HT1080 (cell line): ENCODE measurements at regions not wholly inside any gene's neighbourhood (a gene's known extent, or its start where the extent isn't known, plus 50 kb on each side); places are given as distances from the start of the nearest gene placed in this dataset.
"Not testable (repeated sequence)": the region's sequence is repeated elsewhere in the genome, so short reads cannot be mapped to it uniquely, and the experiment has no call there.

Source experiments
- DNase-seq: peaks from one replicate; pipeline ENCODE4 v3.0.0-alpha.2; 2015; ENCODE audit warnings: low read depth

DNA sequence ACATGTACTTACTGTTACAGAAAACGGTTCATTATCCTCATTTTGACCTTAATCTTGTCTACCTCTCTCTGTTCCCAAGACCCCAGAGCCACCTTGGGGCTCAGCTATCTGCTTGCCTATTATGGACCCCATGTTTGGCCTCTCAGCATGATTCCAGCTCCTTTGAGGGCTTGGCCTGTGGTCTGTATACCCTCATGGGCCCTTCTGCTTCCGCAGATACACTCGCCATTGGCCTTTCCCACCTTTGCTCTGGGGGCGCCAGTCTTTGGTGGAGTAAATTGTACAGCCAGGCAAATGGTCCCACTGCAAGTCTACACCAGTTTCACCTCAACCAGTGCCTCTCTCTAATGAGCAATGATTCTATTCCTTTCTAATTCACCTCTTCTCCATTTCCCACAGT is 109.2 kb upstream of the ZNF746 start:
- no peak for DNase-seq

DNA sequence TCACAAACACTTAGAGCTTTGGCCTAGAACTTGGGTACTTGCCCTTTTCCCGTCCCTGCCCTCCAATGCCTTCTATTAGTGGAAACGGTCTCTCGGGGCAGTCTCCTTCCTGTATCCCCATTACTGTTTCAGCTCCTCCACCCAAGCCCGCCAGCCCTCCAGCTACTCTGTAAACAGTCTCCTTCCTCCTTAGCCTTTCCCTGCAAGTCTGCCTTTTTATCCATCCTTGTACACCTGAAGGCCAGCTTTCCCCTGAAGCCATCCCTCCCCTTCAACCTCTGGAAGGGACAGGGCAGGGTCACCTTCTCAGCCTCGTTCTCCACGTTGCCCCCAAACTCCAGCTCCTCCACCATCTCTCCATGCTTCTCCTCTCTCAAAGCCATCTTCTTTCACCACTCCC is 108.1 kb upstream of the ZNF746 start:
- DNase-seq = no peak

DNA sequence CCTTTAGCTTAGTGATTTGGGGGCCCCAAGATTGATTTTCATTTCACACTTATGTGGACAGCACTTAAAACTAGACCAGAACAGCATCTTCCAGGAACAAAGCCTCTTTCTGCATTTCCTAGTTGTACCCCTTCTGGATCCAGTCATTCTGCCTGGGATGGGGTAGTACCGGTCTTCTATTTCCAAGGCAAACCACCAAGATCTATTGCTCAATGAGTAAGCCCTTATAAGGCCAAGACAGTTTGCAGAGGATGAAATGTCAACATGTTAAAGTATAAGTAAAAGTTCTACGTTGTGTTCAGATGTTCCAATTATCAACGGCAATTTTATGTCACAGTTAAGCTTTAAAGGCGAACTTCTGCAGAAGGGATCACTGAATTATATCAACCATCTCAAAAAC is 106.9 kb upstream of the ZNF746 start:
- DNase-seq = no peak

DNA sequence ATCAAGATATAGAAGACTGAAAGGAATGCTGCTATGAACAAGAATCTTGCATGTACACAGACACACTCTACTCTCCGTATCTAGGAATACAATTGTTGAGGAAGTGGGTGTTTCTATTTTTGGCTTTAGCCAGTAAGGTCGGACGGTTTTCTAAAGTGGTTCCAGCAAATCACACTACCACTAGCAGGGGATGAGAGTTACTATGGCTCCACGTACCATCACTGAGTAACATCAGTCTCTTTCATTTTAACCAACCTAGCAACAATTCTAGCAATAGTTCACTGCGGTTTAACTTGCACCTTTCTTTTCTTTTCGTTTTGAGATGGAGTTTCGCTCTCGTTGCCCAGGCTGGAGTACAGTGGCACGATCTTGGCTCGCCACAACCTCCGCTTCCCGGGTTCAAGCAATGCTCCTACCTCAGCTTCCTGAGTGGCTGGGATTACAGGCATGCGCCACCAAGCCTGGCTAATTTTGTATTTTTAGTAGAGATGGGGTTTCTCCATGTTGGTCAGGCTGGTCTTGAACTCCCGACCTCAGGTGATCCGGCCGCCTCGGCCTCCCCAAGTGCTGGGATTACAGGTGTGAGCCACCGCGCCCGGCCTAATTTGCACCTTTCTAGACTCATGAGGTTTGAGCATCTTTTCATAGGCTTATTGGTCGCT is 103.2 kb upstream of the ZNF746 start:
- not testable (repeated sequence) for DNase-seq

DNA sequence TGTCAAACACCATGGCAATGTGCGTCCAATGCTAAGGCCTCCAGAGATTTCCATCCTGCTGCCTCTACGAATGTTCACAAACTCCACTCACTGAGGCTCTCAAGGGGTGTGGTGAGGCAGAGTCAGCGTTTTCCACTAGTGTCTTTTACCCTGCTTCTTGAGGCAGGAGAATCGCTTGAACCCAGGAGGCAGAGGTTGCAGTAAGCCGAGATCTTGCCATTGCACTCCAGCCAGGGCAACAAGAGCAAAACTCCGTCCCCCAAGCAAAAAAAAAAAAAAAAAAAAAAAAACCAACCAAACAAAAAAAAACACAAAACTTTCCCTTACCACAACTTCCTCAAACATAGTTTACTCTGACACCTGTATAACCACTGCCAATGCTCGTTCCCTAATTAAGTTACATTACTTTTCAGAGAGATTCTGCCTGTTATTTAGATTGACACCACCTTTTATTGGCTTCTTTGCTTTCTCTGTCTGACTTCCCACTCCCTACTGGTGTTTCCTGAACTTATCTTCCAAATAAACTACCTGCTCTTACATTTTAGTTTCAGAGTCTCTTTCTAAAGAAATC is 102.1 kb upstream of the ZNF746 start:
- no peak for DNase-seq

DNA sequence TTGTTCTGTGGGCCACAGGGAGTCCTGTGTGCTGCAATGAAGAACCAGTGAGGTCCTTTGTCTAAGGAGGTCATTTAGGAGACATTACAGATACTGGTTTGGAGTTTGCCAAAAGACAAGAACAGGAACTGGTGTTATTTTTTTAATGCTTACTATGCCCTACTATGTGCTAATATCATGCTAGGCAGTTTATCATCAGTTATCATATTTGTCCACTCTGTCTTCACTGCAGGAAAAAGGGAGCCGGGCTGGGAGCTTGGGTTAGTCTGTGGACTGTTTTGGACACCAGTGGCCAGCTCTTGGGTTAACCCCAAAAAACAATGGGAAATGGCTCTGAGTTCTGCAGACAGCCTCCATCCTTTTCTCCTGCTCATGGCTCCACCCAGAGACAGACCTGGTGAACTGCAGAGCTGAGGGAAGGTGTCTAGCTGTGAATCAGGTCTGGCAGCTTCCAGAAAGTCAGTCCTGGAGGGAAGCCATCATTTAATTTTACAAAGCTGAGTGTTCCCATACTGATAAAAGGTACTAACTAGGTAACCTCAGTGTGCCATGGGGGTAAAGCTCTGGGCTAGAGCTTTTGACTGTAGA is 101.2 kb upstream of the ZNF746 start:
- peak; percentile 36 for DNase-seq

DNA sequence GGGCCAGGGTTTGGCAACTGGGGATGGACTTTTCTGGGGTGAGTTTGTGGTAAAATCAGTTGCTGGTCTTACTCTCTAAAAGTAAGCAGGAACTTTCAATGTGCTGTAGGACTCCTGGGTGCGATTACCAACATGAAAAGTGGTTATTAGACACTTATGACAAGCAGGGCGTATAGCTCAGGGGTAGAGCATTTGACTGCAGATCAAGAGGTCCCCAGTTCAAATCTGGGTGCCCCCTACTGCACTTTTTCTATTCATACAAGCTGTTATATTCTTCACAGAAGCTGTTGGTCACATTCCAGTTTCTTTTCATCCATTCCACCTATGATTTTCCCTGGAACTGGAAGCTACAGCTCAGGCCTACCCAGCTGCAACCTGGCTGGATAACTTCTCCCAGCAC is 100.2 kb upstream of the ZNF746 start:
- DNase-seq = not testable (repeated sequence)

DNA sequence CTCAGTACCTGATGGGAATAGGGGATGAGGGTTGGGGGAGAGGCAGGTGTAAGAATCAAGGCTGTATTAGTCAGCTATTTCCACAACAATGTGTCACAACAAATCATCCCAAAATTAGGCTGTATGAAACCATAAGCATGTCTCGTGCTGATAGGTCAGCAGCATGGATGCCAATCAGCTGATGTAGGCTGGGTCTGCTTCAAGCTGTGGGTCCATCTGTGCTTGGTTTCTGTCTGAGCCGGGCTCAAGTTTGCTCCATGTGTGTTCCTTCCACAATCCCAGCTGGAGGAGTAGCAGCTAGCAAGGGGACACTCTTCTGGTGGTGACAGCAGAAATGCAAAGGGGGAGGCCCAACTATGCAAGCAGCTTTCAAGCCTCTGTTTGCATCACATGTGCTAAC is 97.9 kb upstream of the ZNF746 start:
- DNase-seq = no peak

DNA sequence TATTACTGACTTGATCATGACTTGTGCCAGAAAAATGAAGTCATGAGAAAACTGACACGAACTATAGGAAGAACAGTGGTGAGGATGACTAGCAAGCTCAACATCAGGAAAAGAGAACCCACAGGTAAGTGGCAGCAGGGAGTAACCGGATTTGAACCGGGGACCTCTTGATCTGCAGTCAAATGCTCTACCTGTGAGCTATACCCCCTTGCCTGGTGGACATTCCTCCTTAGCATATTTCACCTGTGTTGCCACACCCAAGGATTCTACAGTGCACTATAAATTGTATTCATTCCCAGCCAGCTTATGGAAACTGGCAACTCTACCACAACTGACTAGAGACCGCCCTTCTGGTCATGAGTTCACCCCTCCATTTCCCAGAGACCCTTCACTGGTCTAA is 97.5 kb upstream of the ZNF746 start:
- no peak for DNase-seq

DNA sequence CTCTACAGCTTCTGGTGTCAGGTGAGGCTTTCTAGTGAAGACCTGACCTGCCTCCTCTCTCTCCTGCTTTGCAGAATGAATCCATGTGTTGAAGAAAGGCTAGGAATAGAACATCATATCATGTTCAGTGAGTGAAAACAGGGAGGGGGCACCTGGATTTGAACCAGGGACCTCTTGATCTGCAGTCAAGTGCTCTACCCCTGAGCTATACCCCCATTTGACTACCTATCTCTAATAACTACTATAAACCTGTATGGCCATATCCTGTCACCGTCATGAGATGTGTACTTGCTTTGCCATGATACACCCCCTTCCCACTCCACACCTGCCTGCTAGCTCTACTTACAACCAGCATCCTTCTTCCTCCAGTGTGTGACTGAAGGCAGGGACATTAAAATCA is 91.3 kb upstream of the ZNF746 start:
- DNase-seq = no peak

DNA sequence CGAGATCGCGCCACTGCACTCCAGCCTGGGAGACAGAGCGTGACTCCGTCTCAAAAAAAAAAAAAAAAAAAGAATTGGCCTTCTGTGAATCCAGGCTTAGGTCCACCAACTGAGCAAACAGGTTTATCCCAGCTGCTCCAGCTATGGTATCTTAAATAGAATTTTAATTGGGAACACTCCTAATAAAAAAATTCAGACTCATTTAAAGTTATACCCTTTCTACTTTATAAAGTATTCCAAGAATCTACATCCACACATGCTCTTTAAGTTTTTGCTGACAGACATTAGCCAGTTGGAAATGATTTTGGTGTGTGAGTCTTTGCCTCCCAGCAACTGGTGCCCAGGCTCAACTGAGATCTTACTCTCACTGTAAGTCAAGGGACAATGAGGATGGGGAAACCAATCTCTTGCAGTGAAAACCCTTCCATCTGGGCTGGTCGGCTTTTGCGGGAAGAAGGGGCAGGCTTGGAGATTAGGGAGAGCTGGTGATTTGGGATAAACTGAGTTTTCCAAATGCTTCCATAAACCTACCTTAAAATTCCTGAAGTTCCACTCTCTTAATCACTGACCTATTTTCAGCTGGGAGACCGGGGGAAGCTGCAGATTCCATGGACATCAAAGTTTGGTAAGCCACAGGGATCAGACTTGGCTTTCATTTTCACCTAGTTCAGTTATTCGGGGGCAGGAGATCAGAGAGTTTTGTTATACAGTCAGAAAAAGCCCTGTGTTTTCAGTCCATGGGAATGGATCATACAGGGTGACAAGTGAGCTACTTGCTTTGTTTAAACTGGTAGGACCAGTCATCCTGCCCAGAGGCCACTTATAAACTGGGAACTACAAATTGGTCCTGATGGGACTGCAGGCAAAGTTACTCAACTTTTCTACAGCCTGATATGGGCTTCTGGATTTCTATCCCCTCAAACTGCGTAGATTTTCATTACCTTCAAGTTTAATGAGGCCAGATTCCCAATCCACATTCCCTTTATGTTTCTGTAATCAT is 89.3 kb upstream of the ZNF746 start:
- no peak for DNase-seq

DNA sequence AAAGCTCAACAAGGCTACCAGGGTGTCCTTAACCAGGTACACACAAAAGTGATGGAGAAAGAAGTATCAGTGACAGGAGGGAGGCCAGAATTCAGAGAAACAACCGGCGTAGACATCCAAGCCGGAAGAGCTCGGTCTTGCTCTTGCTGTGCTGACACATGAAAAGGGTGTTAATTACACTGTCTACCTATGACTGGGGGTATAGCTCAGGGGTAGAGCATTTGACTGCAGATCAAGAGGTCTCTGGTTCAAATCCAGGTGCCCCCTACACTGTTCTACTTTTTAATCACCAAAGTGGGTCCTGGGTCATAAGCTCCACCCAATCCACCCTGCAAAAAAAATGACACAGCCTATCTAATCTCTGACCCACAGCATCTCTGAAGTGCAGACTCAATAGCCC is 86.9 kb upstream of the ZNF746 start:
- DNase-seq = no peak

DNA sequence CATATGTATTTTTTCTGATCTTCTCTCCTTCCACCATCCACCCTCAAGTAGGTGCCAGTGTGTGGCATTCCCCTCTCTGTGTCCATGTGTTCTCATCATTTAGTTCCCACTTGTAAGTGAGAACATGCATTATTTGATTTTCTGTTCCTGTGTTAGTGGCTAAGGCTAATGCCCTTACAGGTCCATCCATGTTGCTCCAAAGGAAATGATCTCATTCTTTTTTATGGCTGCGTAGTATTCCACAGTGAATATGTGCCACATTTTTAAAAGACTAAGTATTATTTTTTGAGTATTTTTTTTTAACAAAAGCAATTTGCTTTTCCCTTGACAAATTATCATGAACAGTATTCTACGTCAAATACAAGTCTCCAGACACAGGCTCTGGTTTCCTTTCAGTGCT is 86.4 kb upstream of the ZNF746 start:
- DNase-seq = no peak

DNA sequence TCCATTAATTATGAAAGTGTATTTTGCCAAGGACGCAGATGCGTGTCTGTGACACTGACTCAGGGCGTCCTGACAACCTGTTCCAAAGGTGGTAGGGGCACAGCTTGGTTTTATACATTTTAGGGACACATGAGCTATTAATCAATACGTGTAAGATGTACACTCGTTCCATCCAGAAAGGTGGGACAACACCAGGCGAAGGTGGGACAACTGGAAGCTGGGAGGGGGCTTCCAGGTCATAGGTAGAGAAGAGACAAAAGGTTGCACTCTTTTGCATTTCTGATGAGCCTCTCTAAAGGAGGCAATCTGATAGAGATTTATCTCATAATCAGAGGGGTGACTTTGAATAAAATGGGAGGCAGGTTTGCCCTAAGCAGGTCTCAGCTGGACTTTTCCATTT is 82.7 kb upstream of the ZNF746 start:
- DNase-seq = no peak

DNA sequence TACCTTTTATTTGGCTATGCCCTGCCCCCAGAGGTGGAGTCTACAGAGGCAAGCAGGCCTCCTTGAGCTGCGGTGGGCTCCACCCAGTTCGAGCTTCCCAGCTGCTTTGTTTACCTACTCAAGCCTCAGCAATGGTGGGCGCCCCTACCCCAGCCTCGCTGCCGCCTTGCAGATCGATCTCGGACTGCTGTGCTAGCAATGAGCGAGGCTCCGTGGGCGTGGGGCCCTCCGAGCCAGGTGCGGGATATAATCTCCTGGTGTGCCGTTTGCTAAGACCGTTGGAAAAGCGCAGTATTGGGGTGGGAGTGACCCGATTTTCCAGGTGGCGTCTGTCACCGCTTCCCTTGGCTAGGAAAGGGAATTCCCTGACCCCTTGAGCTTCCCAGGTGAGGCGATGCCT is 81.8 kb upstream of the ZNF746 start:
- not testable (repeated sequence) for DNase-seq

DNA sequence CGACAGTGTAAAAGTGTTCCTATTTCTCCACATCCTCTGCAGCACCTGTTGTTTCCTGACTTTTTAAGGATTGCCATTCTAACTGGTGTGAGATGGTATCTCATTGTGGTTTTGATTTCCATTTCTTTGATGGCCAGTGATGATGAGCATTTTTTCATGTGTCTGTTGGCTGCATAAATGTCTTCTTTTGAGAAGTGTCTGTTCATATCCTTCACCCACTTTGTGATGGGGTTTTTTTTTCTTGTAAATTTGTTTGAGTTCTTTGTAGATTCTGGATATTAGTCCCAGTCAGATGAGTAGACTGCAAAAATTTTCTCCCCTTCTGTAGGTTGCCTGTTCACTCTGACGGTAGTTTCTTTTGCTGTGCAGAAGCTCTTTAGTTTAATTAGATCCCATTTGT is 76.8 kb upstream of the ZNF746 start:
- not testable (repeated sequence) for DNase-seq

DNA sequence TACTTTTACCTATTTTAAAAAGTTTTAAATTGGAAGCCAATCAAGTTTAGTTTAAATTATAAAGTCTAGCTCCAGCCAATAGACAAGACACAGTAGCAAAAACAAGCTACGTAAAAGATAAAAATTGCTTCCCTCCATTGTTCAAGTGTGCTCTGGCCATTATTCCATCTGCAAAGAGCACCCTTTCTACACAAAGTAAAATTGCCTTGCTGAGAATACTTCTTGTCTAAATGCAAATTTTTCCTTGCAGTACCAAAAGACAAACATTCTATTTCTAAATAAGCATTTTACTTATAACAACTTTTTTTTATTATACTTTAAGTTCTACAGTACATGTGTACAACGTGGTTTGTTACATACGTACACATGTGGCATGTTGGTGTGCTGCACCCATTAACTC is 75.9 kb upstream of the ZNF746 start:
- DNase-seq = no peak

DNA sequence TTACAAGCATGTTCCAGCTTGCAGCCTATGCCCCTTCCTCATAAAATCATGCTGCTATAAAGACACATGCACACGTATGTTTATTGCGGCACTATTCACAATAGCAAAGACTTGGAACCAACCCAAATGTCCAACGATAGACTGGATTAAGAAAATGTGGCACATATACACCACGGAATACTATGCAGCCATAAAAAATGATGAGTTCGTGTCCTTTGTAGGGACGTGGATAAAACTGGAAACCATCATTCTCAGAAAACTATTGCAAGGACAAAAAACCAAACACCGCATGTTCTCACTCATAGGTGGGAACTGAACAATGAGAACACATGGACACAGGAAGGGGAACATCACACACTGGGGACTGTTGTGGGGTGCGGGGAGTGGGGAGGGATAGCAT is 75.3 kb upstream of the ZNF746 start:
- not testable (repeated sequence) for DNase-seq

DNA sequence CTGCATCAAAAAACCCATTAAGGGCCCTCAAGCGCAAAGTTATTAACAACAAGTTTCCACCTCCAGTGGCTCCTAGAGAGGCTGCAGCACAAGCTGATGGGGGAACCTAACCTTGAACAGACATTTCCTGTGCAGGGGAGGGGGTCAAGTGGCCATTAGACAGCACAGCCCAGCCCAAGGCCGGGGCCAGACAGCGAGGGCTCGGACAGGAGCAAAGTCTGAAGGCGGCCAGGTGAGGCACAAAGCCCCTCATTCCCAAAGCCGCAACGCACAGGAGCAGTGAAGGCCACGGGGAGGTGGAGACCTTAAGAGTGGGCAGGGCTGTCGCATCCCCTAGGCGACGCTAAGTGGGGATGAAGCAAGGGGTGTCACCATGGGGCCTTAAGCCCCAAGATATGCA is 73.2 kb upstream of the ZNF746 start:
- DNase-seq = no peak

DNA sequence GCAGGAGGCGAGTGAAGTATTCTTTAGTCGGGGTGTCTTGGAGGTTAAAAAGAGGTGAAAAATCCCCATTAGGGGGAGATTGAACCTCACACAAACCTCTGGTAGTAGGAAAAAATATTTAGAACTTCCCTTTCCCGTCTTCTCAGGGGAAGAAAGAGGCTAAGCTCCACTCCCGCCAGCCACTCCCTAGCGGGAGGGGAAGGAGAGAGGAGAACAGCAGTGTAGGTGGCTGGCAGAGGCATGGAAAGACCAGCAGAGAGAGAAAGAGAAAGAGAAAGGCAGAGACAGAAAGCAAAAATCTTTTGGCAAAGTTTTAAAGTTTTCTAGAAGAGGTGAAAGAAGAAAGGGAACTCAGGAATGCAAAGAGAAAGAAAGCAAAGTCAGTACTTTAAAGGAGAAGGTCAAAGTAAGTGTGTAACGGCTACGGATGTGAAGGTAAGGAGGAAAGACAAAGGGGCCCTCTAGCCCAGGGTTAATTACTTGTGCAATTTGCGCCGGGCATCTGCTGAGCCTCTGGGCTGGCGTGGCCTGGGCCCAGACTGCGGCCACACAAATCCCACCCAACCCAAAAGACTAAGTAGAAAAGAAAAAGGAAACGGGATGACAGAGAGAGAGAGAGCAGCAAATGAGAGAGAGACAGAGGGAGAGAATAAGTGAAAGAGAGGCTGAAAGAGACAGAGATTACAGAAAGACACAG is 72.3 kb upstream of the ZNF746 start:
- no peak for DNase-seq

DNA sequence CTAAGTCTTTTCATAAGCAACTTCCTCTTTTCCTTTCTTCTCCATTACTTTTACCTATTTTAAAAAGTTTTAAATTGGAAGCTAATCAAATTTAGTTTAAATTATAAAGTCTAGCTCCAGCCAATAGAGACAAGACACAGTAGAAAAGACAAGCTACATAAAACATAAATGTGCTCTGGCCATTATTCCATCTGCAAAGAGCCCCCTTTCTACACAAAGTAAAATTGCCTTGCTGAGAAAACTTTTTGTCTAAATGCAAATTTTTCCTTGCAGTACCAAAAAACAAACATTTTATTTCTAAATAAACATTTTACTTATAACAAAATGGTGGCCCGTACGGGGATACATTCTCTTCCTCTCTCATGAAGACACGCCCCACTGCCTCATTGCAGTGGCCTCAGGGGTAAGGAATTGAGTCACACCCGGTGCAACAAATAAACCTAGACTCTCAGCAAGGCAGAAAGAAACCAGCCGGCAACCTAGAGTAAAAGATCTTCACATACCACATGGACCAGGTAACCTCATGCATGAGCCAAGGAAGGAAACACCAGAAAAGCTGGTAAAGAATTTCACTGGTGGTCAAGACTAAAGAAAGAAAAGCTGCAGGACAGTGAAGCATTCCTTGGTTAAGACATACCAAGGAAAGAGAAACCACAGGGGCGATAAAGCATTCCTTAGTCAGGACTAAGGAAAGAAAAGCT is 71.6 kb upstream of the ZNF746 start:
- DNase-seq = peak; percentile 84
